HG03342 (cell line): ENCODE measurements at regions not wholly inside any gene's neighbourhood (a gene's known extent, or its start where the extent isn't known, plus 50 kb on each side); places are given as distances from the start of the nearest gene placed in this dataset.
"Not testable (repeated sequence)": the region's sequence is repeated elsewhere in the genome, so short reads cannot be mapped to it uniquely, and the experiment has no call there.

Experiments
- ATAC-seq: cut with Tn5 transposase; IDR thresholded peaks from one replicate; pipeline ENCODE4 v1.9.1; 2021; ENCODE audit warnings: mild to moderate bottlenecking, moderate library complexity; ENCODE audit not compliant: unreplicated experiment

- ATAC-seq: no peak
Observed at GRCh38 chr6:140269591-140270165, 895.2 kb upstream of the CITED2 start.

DNA sequence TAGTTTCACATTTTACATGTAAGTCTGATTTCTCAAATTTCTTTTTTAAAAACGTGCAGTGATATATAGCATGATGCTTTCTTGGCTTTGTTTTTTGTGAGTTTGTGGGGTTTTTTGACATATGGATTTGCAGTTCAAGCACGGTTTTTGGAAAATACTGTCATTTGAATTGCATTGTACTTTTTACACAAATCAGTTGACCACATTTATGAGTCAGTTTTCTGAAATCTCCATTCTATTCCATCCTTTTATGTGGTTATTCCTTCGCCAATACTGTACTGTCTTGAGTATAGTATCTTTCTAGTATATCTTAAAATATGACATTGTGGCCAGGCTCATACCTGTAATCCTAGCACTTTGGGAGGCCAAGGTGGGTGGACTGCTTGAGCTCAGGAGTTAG, 890.0 kb upstream of the CITED2 start:
- no peak for ATAC-seq

- not testable (repeated sequence) for ATAC-seq
Observed at GRCh38 chr6:140258302-140258701, 883.9 kb upstream of the CITED2 start.

GRCh38 chr6:140256248-140256647, 881.8 kb upstream of the CITED2 start:
- ATAC-seq: no peak

DNA sequence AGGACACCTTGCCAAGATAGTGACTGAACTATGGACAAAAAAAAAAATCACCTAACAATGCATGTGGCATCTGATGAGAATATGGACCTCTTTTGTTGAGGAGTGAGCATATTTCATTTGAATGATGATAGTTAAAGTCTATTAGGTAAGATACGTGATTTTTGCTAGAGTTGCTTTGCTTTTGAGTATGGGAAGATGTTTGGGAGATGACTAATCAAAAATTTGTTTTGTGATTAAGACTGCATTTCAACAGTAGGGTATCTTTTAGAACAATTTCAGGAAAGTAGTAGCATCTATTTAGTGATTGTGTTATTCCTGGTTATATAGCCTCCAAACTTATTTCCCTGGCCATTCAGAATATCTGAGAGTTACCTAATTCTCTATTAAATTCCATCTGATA, 878.6 kb upstream of the CITED2 start:
- ATAC-seq: no peak

GRCh38 chr6:140252099-140252498, 877.7 kb upstream of the CITED2 start:
- ATAC-seq: no peak

DNA sequence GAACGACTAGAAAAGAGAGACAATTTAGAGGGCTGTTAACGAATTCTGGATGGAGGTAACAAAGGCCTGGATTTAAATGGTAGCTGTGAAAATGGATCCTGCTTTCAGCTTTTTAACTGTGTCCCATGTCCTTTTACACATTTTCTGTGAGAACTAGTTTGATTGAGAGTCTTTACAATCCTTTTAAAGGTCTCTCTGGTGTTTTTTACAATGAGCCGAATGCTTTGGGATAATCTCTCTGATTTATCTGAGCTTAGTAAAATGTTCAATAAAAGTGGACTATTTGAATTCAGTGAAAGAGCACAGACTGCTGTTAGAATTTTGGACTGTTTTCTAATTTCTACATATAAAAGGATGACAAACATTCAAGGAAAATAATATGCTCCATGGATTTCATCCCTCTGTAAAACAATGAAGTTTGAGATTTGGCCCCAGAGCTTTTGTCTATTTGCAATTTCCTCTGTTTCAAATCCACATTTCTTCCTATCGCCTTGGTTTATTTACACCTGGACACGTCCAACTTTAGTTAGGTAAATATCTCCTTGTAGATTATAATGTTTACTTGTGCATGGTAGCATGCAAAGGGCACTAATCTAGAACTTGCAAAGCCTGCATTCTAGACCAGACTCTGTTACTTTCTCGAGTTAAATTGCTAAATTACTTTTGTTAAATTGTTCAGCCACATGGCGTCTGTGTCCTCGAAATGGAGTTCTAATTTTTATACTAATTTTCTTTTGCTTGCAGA, 871.0 kb upstream of the CITED2 start:
- ATAC-seq: no peak

- ATAC-seq: no peak
Observed at GRCh38 chr6:140237251-140237650, 862.8 kb upstream of the CITED2 start.

DNA sequence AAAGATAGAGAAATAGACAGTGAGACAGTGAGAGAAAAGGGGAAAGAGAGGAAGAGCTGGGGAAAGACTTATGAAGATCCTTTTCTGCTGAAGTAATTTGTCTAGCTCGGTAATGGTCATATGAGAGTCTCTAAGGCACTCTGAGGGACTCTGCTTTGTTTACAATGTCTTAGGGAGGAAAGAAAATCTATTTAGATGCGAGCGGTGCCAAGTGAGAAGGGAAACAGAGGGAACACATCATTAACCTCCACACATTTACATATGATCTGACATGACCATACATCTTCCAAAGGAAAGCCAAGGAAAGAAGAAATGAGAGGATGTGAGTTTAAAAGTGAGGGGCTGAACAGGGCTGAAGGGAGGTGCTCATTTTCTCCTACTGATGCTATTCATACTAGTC, 862.3 kb upstream of the CITED2 start:
- ATAC-seq: no peak

DNA sequence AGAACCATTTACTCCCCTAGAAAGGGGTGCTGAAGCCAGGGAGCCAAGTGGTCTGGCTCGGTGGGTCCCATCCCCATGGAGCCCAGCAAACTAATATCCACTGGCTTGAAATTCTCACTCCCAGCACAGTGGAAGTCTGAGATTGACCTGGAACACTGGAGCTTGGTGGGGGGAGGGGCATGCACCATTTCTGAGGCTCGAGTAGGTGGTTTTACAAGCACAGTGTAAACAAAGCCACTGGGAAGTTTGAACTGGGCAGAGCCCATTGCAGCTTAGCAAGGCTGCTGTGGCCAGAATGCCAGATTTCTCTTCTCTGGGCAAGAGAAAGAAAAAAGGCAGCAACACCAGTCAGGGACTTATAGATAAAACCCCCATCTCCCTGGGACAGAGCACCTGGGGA, 855.8 kb upstream of the CITED2 start:
- ATAC-seq: no peak

GRCh38 chr6:140228491-140228890, 854.0 kb upstream of the CITED2 start:
- ATAC-seq: no peak

DNA sequence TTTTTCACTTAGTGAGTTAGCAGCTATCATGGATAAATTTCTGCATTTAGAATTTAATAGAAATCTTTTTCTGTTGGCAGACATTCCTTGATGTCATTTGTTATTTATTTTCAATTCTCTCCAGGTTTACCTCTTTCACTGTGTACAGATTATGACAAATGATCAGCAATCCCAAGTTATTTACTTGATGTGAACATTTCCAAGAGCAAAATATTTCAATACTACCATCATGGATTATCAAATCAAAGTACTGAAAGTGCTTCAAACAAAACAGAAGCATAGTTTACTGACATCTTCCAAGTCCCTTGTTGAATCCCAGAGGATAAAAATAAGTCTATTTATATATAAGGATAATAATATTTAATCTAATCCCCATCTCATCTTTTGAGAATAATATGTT, 852.2 kb upstream of the CITED2 start:
- no peak for ATAC-seq

- ATAC-seq: no peak
Observed at GRCh38 chr6:140225701-140226436, 851.4 kb upstream of the CITED2 start.

GRCh38 chr6:140217283-140217682, 842.8 kb upstream of the CITED2 start:
- ATAC-seq: no peak

- no peak for ATAC-seq
Observed at GRCh38 chr6:140209775-140210174, 835.3 kb upstream of the CITED2 start.

DNA sequence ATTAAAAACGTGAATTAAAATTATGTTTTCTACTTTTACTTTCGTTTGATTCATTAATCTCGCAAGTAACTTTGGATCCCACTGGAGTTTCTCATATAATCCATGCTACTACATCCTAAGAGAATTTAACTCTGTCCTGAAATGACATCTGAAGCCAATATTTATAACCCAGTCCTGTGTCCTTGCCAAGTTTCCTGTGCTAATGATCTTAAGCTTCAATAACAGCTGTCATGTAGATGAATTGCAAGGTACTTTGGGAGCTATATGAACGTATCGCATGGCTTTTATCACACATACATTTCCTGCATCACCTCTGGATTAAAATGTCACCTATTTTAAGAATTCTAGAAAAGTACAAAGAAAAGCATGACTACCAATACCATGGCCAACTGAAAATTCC, 833.8 kb upstream of the CITED2 start:
- no peak for ATAC-seq

DNA sequence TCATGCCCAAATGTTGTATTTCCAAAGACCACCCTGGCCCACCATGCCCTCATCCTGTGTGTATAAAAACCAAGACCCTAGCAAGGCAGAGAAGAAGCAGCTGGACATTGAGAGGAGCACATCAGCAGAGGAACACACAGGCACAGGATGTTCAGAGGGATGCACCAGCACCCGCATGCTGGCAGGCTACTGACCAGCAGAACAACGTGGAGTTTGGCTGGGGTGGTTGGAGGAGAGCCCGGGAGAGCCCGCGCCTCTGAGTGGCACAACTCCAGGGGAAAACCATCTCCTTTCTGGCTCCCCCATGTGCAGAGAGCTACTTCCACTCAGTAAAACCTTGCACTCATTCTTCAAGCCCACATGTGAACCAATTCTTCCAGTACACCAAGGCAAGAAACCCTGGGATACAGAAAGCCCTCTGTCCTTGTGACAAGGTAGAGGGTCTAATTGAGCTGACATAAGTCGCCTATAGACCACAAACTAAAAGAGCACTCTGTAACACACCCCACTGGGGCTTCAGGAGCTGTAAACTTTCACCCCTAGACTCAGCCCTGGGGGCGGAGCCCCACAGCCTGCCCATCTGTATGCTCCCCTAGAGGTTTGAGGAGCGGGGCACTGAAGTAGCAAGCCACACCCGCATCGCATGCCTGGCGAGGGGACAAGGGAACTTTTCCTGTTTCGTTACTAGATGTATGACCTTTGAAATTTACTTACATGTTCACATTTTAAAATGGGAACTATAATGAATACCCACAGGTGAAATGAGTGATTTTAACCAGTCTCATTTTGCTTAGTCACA, 831.5 kb upstream of the CITED2 start:
- no peak for ATAC-seq

DNA sequence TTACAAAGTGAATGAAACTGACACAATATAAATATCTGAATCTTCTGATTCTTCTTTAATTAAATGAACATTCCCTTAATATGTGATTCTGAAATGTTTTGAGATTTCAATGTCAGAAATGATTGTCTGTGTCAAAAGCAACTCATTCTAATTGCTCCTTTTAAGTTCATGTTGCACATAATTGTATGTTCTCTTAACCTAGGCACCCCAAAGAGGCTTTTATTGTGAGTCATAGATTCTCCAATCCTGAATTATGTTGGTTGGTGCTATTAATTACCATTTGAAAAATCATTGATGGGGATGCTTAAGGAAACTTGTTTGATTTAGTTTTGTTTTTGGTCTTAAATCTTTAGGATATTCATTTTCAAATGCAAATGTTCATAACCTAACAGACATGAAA, 829.7 kb upstream of the CITED2 start:
- ATAC-seq: no peak

DNA sequence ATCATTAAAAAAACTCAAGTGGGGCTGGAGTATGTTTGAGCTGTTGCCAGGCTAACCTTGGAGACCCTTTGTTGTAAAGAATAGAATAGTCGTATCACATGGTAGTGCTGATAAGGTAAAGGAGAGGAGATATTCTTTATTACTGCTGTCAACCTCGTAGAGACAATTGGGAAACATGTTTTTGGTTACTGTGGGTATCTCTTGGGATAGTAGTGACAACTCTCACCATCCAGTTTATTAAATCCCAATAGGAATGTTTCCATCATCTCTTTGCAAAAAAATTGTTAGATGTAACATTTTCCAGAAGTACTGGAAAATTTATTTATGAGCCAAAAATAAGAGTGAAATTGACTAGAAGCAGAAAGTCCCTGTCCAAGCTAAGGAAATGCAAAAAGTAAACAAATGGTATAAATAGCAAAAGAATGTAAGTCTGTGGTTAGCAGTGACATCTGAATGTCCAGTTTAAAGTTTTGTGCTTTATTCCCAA, 829.3 kb upstream of the CITED2 start:
- ATAC-seq: no peak

- no peak for ATAC-seq
Observed at GRCh38 chr6:140202964-140203515, 828.6 kb upstream of the CITED2 start.
